ENCODE measurements at regions not wholly inside any gene's neighbourhood (a gene's known extent, or its start where the extent isn't known, plus 50 kb on each side); places are given as distances from the start of the nearest gene placed in this dataset.
"Not testable (repeated sequence)": the region's sequence is repeated elsewhere in the genome, so short reads cannot be mapped to it uniquely, and the experiment has no call there.

DNA sequence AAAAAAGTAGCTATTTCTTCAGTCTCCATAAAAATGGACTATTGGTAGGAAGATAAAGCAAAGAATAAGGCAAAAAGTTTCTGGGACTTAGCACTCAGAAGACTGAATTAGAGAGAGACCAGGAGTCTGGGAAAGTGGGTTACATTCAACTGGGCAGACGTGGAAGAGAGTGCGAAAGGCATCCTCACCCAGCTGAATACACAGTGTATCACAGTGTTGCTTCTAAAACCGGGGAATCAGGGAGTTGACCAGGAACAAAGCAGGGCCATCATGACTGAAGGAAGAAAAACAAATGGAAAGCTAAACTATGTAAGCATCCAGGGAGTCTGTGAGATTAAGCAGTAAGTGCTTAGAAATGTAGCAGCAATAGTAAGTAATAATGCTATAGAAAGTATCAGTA, 452.9 kb upstream of the MAN1A1 start:
- FAIRE-seq (no peak), DNase-seq (ENCODE audit: insufficient read length) (no peak)
- TF ChIP-seq POLR2AphosphoS5 (IDR thresholded peaks at IDR 0.05; ENCODE audit: low read depth, low read length) (no peak), TAF1 (IDR thresholded peaks at IDR 0.05; ENCODE audit: borderline replicate concordance, low read depth, low read length) (no peak)

DNA sequence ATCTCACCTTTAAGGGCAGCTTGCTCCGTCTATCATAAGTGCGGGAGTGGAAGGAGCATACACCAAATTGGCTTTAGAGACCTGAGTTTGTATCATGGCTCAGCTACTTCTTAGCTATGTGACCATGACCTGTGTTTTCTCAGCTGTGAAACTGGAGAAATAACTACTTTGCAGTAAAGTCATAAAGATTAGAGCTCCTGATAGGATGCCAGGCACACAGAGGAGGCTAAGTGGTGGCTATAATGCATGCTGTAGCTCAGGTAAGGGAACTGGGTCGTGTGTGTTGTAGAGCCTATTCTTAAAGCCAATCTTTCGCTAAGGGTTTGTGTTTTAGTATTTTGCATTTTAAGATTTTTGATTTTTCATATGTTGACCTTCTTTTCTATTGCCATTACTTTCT, 451.5 kb upstream of the MAN1A1 start:
- FAIRE-seq = no peak
- TF ChIP-seq POLR2AphosphoS5 (IDR thresholded peaks at IDR 0.05; ENCODE audit: low read depth, low read length) = no peak
- no peak for TF ChIP-seq TAF1 (IDR thresholded peaks at IDR 0.05; ENCODE audit: borderline replicate concordance, low read depth, low read length)
- no peak for TF ChIP-seq POLR2A (IDR thresholded peaks at IDR 0.05; ENCODE audit: low read depth, low read length)
- DNase-seq (ENCODE audit: insufficient read length) = no peak

DNA sequence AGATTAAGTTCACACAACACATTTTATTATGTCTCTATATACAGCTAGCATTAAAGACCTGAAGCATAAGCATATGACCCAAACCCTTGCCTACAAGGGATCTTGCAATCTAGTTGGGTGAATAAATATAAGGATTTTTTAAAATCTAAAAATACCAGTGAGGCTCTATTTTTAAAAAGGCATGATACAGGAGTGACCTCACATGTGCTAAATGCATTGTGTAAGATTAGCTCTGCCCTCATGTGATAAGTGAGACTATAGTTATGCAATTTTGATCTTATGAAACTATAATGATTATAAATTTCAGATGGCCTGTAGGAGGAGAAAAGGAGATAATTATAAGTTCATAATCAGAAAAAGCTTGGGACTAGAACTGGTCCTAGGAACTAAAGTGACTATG, 451.0 kb upstream of the MAN1A1 start:
- FAIRE-seq (no peak), DNase-seq (ENCODE audit: insufficient read length) (no peak)
- TF ChIP-seq TAF1 (IDR thresholded peaks at IDR 0.05; ENCODE audit: borderline replicate concordance, low read depth, low read length) = no peak
- TF ChIP-seq POLR2AphosphoS5 (IDR thresholded peaks at IDR 0.05; ENCODE audit: low read depth, low read length) = no peak
- TF ChIP-seq POLR2A (IDR thresholded peaks at IDR 0.05; ENCODE audit: low read depth, low read length) = no peak

DNA sequence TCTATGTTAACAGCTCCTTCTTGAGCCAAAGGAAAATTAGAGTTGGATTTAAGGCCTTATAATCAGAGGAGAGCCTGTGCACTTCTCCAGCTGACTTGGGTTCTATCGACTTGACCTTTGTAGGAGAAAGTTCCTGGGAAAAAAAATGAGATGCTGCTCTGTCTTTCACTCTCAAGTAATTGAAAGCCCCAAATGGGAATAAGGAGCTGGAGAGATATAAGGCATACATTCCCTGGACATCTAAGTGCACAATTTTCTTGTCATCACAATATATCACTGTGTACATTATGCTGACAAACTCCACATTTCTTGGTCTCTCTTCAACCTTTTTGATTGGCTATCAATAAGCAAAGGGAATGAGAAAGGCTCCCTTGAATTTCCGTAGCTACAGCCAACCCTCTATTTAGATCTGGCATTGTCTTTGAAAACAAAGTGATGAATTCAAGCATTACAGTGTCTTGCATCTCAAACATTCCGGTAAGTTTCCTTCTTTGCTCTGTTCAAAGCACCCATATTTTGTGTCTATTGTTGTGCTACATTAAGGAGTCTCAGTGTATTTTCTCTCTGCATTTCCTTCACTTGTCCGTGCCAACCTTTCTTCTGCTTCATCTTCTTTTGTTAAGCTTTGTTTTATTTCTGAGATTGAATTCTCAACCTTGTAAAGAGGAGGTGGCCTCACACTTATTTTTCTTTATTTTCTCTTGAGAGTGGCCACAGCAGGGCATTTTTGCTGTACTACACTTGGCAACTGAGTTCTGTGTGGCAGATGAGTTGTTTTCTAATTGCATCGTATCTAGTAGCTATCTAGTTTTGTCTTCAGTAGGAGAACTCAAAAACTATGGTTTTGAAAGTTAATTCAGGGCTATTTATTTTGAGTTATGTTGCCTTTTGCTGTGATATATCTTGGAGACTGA, 450.3 kb upstream of the MAN1A1 start:
- FAIRE-seq (no peak), DNase-seq (ENCODE audit: insufficient read length) (no peak)
- TF ChIP-seq POLR2A (IDR thresholded peaks at IDR 0.05; ENCODE audit: low read depth, low read length) (no peak), POLR2AphosphoS5 (IDR thresholded peaks at IDR 0.05; ENCODE audit: low read depth, low read length) (no peak), TAF1 (IDR thresholded peaks at IDR 0.05; ENCODE audit: borderline replicate concordance, low read depth, low read length) (no peak)

DNA sequence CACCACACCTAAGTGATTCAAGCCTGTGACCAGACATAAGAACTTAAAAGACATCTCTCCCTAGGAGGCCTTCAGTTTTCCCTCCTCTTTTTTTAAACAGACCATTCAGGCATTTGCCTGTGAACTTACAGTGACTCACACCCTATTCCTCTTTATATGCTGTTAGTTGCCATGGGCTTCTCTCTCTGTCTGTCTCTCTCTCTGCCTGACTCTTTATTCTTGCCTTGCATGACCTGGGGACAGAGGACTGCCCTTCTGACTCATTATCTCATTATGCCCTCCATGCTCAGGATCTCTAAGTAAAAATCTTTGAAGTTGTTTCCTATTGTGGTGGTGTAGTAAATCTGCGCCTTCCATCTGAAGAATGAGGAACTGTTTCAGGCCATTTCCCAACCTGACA, 442.2 kb upstream of the MAN1A1 start:
- TF ChIP-seq POLR2AphosphoS5 (IDR thresholded peaks at IDR 0.05; ENCODE audit: low read depth, low read length) (no peak), POLR2A (IDR thresholded peaks at IDR 0.05; ENCODE audit: low read depth, low read length) (no peak), TAF1 (IDR thresholded peaks at IDR 0.05; ENCODE audit: borderline replicate concordance, low read depth, low read length) (no peak)
- FAIRE-seq = no peak
- no peak for DNase-seq (ENCODE audit: insufficient read length)

DNA sequence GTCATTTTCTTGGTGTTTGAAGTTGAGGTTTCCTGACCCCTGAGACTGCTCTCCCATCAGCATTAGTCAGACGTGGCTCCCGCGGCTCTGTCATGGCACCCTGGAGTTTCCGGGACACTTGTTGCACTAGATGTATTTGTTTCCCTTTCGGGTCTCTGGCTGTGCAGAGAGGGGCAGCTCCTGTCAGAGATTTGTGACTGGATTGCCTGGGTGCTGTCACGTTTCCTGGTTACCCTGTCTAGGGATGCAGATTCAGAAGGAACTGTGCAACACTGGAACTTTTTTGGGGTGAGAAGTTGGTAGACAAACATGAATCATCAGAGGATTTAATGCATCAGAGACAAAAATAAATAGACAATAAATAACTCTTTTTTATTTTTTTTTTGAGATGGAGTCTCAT, 431.8 kb upstream of the MAN1A1 start:
- DNase-seq (ENCODE audit: insufficient read length) (no peak), FAIRE-seq (no peak)
- no peak for TF ChIP-seq POLR2AphosphoS5 (IDR thresholded peaks at IDR 0.05; ENCODE audit: low read depth, low read length)
- TF ChIP-seq TAF1 (IDR thresholded peaks at IDR 0.05; ENCODE audit: borderline replicate concordance, low read depth, low read length) = no peak
- no peak for TF ChIP-seq POLR2A (IDR thresholded peaks at IDR 0.05; ENCODE audit: low read depth, low read length)

DNA sequence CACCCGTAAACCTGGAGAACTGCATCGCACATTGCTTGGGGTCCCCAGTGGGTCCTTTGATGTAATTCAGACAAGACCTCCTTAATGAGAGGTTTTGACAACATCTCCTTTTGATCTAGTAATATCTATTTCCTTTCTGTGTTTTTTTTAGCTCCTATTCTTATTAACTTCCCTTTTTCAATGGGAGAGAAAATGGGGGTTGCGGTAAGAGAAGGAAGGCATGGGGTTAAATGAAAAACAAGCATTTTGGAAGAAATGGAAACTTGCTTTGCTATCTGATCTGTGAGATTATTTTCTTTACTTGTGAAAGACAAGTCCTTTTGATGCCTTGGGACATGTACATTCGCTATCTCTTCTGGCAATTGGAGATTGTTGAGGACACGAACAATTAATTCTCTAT, 418.6 kb upstream of the MAN1A1 start:
- FAIRE-seq (no peak), DNase-seq (ENCODE audit: insufficient read length) (no peak)
- TF ChIP-seq POLR2A (IDR thresholded peaks at IDR 0.05; ENCODE audit: low read depth, low read length) (no peak), TAF1 (IDR thresholded peaks at IDR 0.05; ENCODE audit: borderline replicate concordance, low read depth, low read length) (no peak), POLR2AphosphoS5 (IDR thresholded peaks at IDR 0.05; ENCODE audit: low read depth, low read length) (no peak)

DNA sequence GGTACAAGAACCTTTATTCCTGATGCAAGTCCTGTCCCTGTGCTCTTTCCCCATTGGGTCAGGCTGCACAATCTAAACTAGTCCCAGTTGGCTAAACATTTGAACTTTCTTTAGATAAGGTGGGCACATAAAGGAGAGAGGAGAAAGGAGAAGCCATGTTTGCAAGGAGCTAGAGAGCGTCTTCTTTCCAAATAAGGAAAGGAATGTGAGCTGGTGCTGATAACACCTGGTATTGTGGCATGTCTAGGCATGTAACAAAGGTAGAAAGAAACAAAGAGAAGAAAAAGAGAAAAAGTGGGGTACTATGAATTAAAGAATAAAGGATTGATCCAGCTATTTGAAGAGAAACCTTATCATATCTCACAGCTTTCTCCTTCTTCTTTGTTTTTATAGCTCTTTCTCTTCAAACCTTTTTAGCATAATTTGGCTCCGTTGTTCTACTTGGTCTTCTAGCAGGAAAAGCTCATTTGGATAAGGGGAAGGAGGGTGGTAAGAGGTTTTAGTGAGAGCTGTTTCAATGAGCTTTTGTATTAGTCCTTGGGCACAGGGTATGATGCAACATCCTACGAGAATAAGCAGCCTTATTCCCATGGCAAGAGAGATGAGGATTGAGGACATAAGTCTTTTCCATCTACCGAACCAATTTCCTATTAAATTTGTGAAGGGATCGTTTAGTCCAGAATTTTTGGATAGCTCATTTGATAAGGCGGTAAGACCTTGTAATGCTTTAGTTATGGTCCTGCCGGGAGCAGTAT, 415.5 kb upstream of the MAN1A1 start:
- TF ChIP-seq TAF1 (IDR thresholded peaks at IDR 0.05; ENCODE audit: borderline replicate concordance, low read depth, low read length) = no peak
- no peak for TF ChIP-seq POLR2AphosphoS5 (IDR thresholded peaks at IDR 0.05; ENCODE audit: low read depth, low read length)
- TF ChIP-seq POLR2A (IDR thresholded peaks at IDR 0.05; ENCODE audit: low read depth, low read length) = no peak
- DNase-seq (ENCODE audit: insufficient read length) = no peak
- no peak for FAIRE-seq

DNA sequence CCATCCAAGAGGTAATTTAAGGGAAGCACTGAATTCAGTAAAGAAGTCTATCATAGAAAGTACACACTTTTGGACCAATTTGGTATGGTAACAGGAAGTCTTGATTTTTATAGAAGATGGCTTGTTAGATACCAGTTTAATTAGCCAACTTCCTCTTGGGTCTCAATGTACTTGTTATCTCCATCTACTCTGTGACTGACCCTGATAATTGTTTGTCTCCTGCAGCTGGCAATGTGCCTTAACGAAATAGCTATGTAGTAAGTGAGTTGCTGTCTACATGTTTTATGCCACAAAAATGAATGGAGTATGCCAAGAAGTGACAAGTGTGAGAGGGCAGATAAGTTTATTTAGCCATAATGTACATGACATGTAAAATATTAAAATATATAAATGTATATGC, 410.5 kb upstream of the MAN1A1 start:
- FAIRE-seq (no peak), DNase-seq (ENCODE audit: insufficient read length) (no peak)
- no peak for TF ChIP-seq POLR2AphosphoS5 (IDR thresholded peaks at IDR 0.05; ENCODE audit: low read depth, low read length)
- TF ChIP-seq POLR2A (IDR thresholded peaks at IDR 0.05; ENCODE audit: low read depth, low read length) = no peak
- no peak for TF ChIP-seq TAF1 (IDR thresholded peaks at IDR 0.05; ENCODE audit: borderline replicate concordance, low read depth, low read length)

DNA sequence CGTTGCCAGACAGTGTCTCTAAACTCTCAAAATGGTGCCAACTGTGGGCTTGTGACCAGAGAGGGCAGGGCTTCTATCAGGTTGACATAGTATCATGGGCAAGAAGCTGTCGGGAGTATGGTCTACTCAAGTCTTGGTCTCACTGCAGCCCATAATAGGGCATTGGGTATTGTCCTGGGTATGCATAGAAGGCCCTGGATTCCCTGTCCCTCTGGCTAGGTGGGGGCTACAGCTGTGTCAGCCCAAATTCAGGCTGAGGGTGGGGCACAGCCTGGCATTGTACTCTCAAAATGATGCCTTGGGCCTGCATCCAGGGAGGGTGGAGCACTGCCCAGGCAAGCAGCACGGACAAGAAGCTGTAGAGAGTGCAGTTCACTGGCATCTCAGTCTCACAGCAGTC, 408.8 kb upstream of the MAN1A1 start:
- TF ChIP-seq POLR2AphosphoS5 (IDR thresholded peaks at IDR 0.05; ENCODE audit: low read depth, low read length) (no peak), TAF1 (IDR thresholded peaks at IDR 0.05; ENCODE audit: borderline replicate concordance, low read depth, low read length) (no peak), POLR2A (IDR thresholded peaks at IDR 0.05; ENCODE audit: low read depth, low read length) (no peak)
- no peak for DNase-seq (ENCODE audit: insufficient read length)
- FAIRE-seq = no peak

DNA sequence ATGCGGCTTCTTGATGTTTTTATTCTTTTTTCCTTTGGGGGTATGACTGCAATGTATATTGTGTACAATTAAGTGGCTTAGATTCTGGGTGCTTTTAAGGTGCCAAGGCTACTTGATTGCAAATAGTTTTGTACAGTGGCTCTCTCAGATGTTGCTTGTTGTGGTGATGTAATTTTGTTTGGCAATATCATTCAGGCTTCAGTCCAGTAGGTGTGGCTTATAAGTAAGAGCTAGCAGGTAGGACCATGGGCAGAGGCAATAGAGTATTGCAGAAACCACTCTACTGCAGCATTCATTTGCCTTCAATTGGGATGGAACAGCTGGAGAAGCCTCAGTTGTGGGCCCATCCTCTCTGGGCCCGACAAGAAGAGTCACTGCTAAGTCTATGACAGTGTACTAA, 407.9 kb upstream of the MAN1A1 start:
- FAIRE-seq (no peak), DNase-seq (ENCODE audit: insufficient read length) (no peak)
- TF ChIP-seq TAF1 (IDR thresholded peaks at IDR 0.05; ENCODE audit: borderline replicate concordance, low read depth, low read length) (no peak), POLR2AphosphoS5 (IDR thresholded peaks at IDR 0.05; ENCODE audit: low read depth, low read length) (no peak), POLR2A (IDR thresholded peaks at IDR 0.05; ENCODE audit: low read depth, low read length) (no peak)

DNA sequence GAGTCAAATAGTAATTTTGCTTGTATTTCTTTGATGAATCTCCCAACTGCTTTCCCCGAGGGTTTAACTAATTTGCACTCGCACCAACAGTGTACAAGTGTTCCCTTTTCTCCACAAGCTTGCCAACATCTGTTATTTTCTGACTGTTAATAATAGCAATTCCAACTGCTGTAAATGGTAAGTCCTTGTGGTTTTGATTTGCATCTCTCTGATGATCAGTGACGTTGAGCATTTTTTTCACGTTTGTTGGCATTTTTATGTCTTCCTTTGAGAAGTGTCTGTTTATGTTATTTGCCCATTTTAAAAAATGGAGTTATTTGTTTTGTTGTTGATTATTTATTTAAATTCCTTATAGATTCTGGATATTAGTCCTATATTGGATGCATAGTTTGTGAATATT, 399.8 kb upstream of the MAN1A1 start:
- no peak for DNase-seq (ENCODE audit: insufficient read length)

DNA sequence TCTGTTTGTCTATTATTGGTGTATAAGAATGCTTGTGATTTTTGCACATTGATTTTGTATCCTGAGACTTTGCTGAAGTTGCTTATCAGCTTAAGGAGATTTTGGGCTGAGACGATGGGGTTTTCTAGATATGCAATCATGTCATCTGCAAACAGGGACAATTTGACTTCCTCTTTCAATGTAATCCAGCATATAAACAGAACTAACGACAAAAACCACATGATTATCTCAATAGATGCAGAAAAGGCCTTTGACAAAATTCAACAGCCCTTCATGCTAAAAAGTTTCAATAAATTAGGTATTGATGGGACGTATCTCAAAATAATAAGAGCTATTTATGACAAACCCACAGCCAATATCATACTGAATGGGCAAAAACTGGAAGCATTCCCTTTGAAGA, 399.0 kb upstream of the MAN1A1 start:
- not testable (repeated sequence) for DNase-seq (ENCODE audit: insufficient read length); FAIRE-seq

More for the DNA sequence above, 399.8 kb upstream of the MAN1A1 start:
- no peak for FAIRE-seq
- no peak for TF ChIP-seq POLR2AphosphoS5 (IDR thresholded peaks at IDR 0.05; ENCODE audit: low read depth, low read length)
- no peak for TF ChIP-seq TAF1 (IDR thresholded peaks at IDR 0.05; ENCODE audit: borderline replicate concordance, low read depth, low read length)
- no peak for TF ChIP-seq POLR2A (IDR thresholded peaks at IDR 0.05; ENCODE audit: low read depth, low read length)
